A673 (cell line): ENCODE measurements at regions not wholly inside any gene's neighbourhood (a gene's known extent, or its start where the extent isn't known, plus 50 kb on each side); places are given as distances from the start of the nearest gene placed in this dataset.

Source experiments
- BruUV-seq: library from RNA; stranded (reverse); fragments of 400-500 nt; replicated peaks from 2 replicates; lab custom pipeline; 2021; lab: Mats Ljungman, UMichigan
- CTCF ChIA-PET: fragments of 300-600 bp; sonication (Branson Sonifier 250); formaldehyde crosslinking; loops from one replicate; lab custom pipeline; 2022; ENCODE audit warnings: antibody characterized with exemption; lab: Charles Lee
- POLR2A ChIA-PET: fragments of 300-600 bp; sonication (Branson Sonifier 250); formaldehyde crosslinking; loops from one replicate; lab custom pipeline; 2022; ENCODE audit warnings: antibody characterized with exemption; ENCODE audit not compliant: low non-redundant PET; lab: Charles Lee
- DNase-seq: peaks from one replicate; pipeline ENCODE4 v3.0.0-alpha.2; 2015; ENCODE audit warnings: low spot score
- H3K27ac ChIP-seq: fragments of 200-600 bp; sonication (generic); 2 replicates; pipeline ENCODE4 v1.5.1; 2016; ENCODE audit warnings: mixed run types, low read depth, mild to moderate bottlenecking, mixed read lengths, antibody characterized with exemption, low read length; ENCODE audit not compliant: poor library complexity, severe bottlenecking
- H3K27me3 ChIP-seq: fragments of 200-600 bp; sonication (generic); replicated peaks from 2 replicates; pipeline ENCODE4 v1.6.1; 2017; ENCODE audit warnings: mixed run types, low read depth, mild to moderate bottlenecking, mixed read lengths, antibody characterized with exemption, low read length; ENCODE audit not compliant: insufficient read depth, poor library complexity
- H3K36me3 ChIP-seq: fragments of 200-600 bp; sonication (generic); 2 replicates; pipeline ENCODE4 v1.6.1; 2016; ENCODE audit warnings: mixed run types, mild to moderate bottlenecking, mixed read lengths, antibody characterized with exemption, low read length; ENCODE audit not compliant: insufficient read depth, poor library complexity, severe bottlenecking
- H3K4me1 ChIP-seq: fragments of 200-600 bp; sonication (generic); 2 replicates; pipeline ENCODE4 v1.6.1; 2017; ENCODE audit warnings: mixed run types, mild to moderate bottlenecking, mixed read lengths, antibody characterized with exemption, low read length; ENCODE audit not compliant: insufficient read depth, poor library complexity, severe bottlenecking
- H3K4me3 ChIP-seq: fragments of 200-600 bp; sonication (generic); 2 replicates; pipeline ENCODE4 v1.5.1; 2016; ENCODE audit warnings: low read depth, mixed run types, mild to moderate bottlenecking, mixed read lengths, low read length; ENCODE audit not compliant: poor library complexity, severe bottlenecking
- H3K9me3 ChIP-seq: fragments of 200-600 bp; sonication (generic); 2 replicates; pipeline ENCODE4 v1.6.1; 2016; ENCODE audit warnings: mixed run types, low read depth, mild to moderate bottlenecking, mixed read lengths, antibody characterized with exemption, low read length; ENCODE audit not compliant: poor library complexity, severe bottlenecking
- EZH2 ChIP-seq: fragments of 200-600 bp; sonication (generic); IDR thresholded peaks from 2 replicates; pipeline ENCODE4 v1.6.1; 2017; ENCODE audit warnings: borderline replicate concordance, low read depth, mild to moderate bottlenecking, mixed read lengths, antibody characterized with exemption, low read length; ENCODE audit not compliant: poor library complexity, severe bottlenecking
- intact Hi-C: fragments of 100-400 bp; cut with micrococcal nuclease; formaldehyde crosslinking; loops from one replicate; pipeline ENCODE4 v1.10.0; 2022; ENCODE audit not compliant: unreplicated experiment
- TF ChIP-seq, protein P1 (sequence below): fragments of 300-800, 200-600 bp; sonication (generic); conservative IDR thresholded peaks from 2 replicates; pipeline ENCODE4 v1.5.1; 2017; ENCODE audit warnings: low read depth, mild to moderate bottlenecking, antibody characterized with exemption, low read length, moderate library complexity, mixed read lengths

DNA sequence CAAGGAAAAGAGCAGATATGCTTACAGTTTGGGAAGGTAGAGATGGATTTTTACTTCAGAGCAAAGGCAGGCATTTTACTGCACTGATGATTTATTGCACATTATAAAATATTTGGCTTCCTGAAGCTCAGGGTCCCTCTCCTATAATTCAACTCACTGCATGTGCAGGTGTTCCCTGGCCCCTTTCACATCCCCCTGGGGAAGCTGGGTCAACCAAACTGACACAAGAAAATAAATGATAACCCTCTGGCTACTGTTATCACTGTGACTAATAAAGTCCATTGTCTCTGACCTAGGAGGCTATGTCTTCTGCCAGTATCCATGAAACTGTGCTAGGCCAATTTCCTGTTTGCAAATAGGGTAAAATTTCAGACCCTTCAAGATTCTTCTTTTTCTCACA lies 163.1 kb downstream of the ARL6IP6 start:
- POLR2A ChIA-PET, result no interaction called here

DNA sequence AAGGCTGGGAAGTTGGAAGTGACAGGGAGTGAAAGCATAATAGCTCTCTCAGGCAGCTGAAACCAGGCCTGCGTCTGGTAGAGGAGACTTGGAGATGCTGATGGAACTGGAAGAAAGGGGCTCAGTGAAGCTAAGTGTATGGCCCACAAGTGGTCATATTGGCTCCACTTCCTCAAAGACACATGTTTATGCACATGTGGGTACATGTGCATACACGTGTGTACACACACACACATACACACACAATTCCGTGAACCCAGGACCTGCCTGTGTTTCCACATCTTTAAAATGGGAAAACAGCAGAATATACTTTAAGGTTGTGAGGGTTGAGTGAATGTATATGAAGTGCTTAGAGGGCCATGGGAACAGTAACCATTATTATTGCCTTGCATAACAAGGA lies 160.9 kb downstream of the ARL6IP6 start:
- H3K27me3 ChIP-seq, result no peaks in the 10 kb centered on the region
- no peak for TF ChIP-seq EZH2
- TF ChIP-seq, protein P1, sequence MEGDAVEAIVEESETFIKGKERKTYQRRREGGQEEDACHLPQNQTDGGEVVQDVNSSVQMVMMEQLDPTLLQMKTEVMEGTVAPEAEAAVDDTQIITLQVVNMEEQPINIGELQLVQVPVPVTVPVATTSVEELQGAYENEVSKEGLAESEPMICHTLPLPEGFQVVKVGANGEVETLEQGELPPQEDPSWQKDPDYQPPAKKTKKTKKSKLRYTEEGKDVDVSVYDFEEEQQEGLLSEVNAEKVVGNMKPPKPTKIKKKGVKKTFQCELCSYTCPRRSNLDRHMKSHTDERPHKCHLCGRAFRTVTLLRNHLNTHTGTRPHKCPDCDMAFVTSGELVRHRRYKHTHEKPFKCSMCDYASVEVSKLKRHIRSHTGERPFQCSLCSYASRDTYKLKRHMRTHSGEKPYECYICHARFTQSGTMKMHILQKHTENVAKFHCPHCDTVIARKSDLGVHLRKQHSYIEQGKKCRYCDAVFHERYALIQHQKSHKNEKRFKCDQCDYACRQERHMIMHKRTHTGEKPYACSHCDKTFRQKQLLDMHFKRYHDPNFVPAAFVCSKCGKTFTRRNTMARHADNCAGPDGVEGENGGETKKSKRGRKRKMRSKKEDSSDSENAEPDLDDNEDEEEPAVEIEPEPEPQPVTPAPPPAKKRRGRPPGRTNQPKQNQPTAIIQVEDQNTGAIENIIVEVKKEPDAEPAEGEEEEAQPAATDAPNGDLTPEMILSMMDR, result no peak
- no peaks in the 10 kb centered on the region for H3K36me3 ChIP-seq
- no peak for DNase-seq
- no peak overlapping the region for H3K4me3 ChIP-seq
- intact Hi-C loops, result no loop called here
- BruUV-seq, result no TSS peak
- POLR2A ChIA-PET, result no interaction called here
- no peaks in the 10 kb centered on the region for H3K9me3 ChIP-seq
- H3K4me1 ChIP-seq, result no peaks in the 10 kb centered on the region
- CTCF ChIA-PET, result no interaction called here
- H3K27ac ChIP-seq, result no peak overlapping the region

More for the DNA sequence above, 163.1 kb downstream of the ARL6IP6 start:
- TF ChIP-seq EZH2, result no peak
- TF ChIP-seq, protein P1, result no peak
- no TSS peak for BruUV-seq
- H3K9me3 ChIP-seq, result no peaks in the 10 kb centered on the region
- CTCF ChIA-PET, result no interaction called here
- H3K4me1 ChIP-seq, result no peaks in the 10 kb centered on the region
- H3K27ac ChIP-seq, result no peak overlapping the region
- intact Hi-C loops, result no loop called here
- no peak overlapping the region for H3K4me3 ChIP-seq
- H3K36me3 ChIP-seq, result no peaks in the 10 kb centered on the region
- no peaks in the 10 kb centered on the region for H3K27me3 ChIP-seq
- no peak for DNase-seq

DNA sequence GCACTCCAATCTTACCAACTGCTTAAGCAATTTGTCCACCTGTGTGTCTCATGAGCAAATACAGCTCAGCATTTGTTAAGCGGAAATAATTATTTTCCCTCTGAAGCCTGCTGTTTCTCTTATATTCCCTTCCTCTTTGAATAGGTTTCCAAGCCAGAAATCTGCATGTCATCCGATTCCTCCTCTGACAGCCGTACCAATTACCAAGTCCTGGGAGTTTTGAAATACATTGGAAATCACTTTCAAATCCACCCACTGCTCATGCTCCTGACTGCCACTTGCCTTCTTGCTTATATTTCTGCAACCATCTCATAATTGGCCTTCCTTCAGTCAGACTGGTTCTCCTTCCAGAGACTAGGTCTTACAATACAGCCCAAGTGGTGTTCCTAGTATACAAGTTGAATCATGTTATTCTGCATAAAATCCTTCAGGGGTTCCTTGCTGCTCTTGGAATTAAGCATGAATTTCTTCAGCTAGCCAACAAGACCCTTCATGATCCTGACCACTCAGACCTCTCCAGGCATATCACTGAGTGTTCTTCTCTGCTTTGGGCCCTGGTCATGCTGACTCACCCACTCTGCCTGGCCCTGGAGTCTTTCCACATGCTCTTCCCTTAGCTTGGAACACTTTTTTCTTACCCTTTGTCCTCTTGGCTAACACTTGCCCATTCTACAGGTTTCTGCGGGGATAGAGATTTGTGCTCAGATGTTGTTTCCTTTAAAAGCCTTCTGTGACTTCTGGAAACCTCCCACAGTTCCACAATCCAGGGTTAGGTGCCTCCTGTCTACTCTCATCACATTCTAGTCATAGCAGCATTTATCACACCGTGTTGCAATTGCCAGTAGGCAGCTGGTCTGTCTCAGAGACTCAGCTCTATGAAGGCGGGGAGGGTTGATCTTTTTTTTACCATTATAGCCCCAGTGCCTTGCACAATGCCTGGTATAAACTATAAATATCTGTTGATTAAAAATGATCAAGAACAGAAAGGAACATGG lies 157.6 kb downstream of the ARL6IP6 start:
- Histone ChIP-seq H3K9me3 (no peaks in the 10 kb centered on the region), H3K36me3 (no peaks in the 10 kb centered on the region), H3K27me3 (no peaks in the 10 kb centered on the region), H3K27ac (no peak overlapping the region), H3K4me1 (no peaks in the 10 kb centered on the region), H3K4me3 (no peak overlapping the region)
- ChIA-PET CTCF (no interaction called here), POLR2A (no interaction called here)
- BruUV-seq, result no TSS peak
- TF ChIP-seq, protein P1, result no peak
- DNase-seq, result no peak
- intact Hi-C loops, result no loop called here
